Smooth muscle cell (in vitro differentiated cells): ENCODE measurements at regions not wholly inside any gene's neighbourhood (a gene's known extent, or its start where the extent isn't known, plus 50 kb on each side); places are given as distances from the start of the nearest gene placed in this dataset.

Source experiments
- DNase-seq: peaks from one replicate; lab custom pipeline; 2025; ENCODE audit not compliant: unreplicated experiment; lab: John Stamatoyannopoulos, UW
- H2AFZ ChIP-seq: fragments of 200-600 bp; sonication (generic); 2 replicates; pipeline ENCODE4 v1.6.0; 2016; ENCODE audit warnings: antibody characterized with exemption, low read depth, mild to moderate bottlenecking
- H3F3A ChIP-seq: fragments of 200-600 bp; sonication (generic); 2 replicates; pipeline ENCODE4 v1.6.0; 2017; ENCODE audit warnings: antibody characterized with exemption, low read depth
- H3K27ac ChIP-seq: fragments of 200-600 bp; sonication (generic); 2 replicates; pipeline ENCODE4 v1.5.1; 2016; ENCODE audit warnings: low read depth, mild to moderate bottlenecking
- H3K27me3 ChIP-seq: fragments of 200-600 bp; sonication (generic); 2 replicates; pipeline ENCODE4 v1.6.1; 2016; ENCODE audit warnings: low read depth, mild to moderate bottlenecking
- H3K36me3 ChIP-seq: fragments of 200-600 bp; sonication (generic); 2 replicates; pipeline ENCODE4 v1.5.1; 2016; ENCODE audit warnings: low read depth
- H3K4me1 ChIP-seq: fragments of 200-600 bp; sonication (generic); 2 replicates; pipeline ENCODE4 v1.5.1; 2016; ENCODE audit warnings: low read depth
- H3K4me2 ChIP-seq: fragments of 200-600 bp; sonication (generic); 2 replicates; pipeline ENCODE4 v1.6.0; 2016; ENCODE audit warnings: mild to moderate bottlenecking
- H3K4me3 ChIP-seq: fragments of 200-600 bp; sonication (generic); 2 replicates; pipeline ENCODE4 v1.5.1; 2016; ENCODE audit warnings: mild to moderate bottlenecking
- H3K79me2 ChIP-seq: fragments of 200-600 bp; sonication (generic); 2 replicates; pipeline ENCODE4 v1.6.0; 2016; ENCODE audit warnings: low read depth, mild to moderate bottlenecking
- H3K9ac ChIP-seq: fragments of 200-600 bp; sonication (generic); 2 replicates; pipeline ENCODE4 v1.6.0; 2016; ENCODE audit warnings: low read depth
- H3K9me3 ChIP-seq: fragments of 200-600 bp; sonication (generic); replicated peaks from 2 replicates; pipeline ENCODE4 v1.5.1; 2016; ENCODE audit warnings: low read depth
- H4K20me1 ChIP-seq: fragments of 200-600 bp; sonication (generic); 2 replicates; pipeline ENCODE4 v1.6.0; 2016; ENCODE audit warnings: low read depth
- CTCF ChIP-seq: fragments of 200-600 bp; sonication (generic); IDR thresholded peaks from 2 replicates; pipeline ENCODE4 v1.5.1; 2017; ENCODE audit warnings: borderline replicate concordance, mild to moderate bottlenecking, antibody characterized with exemption; ENCODE audit not compliant: insufficient read depth, poor library complexity, severe bottlenecking
- WGBS: methylation state at CpG from one replicate; pipeline ENCODE4 v1.1.7; 2016; ENCODE audit warnings: low lambda C conversion rate; 5-methylcytosine and 5-hydroxymethylcytosine counted together

DNA sequence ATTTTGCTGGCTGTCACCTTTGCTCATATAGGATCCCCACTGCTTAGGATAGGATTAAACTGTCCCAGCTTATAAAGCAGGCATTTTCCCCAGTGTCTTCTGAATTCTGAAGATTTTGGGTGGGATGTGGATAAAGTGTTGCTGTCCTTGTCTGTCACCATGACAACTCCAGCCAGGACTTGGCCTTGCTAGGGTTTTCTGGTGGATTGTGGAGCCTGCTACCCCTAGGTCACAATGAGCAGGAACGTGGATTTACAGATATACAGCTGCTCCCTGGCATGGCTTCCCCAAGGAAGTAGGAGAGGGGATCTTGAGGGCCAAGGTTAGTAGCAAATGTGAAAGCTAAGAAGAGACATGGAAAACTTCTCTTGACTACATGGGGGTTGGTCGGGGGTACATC is 220.7 kb downstream of the WDR11 start:
- Histone ChIP-seq H3K36me3 (no peaks in the 10 kb centered on the region), H3K4me2 (no peak overlapping the region), H4K20me1 (no peaks in the 10 kb centered on the region), H3K4me1 (no peaks in the 10 kb centered on the region), H2AFZ (no peak overlapping the region), H3K27ac (no peak overlapping the region), H3K4me3 (no peak overlapping the region), H3K27me3 (no peaks in the 10 kb centered on the region), H3K79me2 (no peaks in the 10 kb centered on the region), H3K9ac (no peak overlapping the region), H3F3A (peaks cover 8% of the 10 kb centered on the region), H3K9me3 (no peaks in the 10 kb centered on the region)
- no peak for DNase-seq
- no peak for TF ChIP-seq CTCF
- WGBS = 74% methylated on average over 2 of the region's 2 CpGs

GRCh38 chr10:121073728-121074127 is 222.6 kb downstream of the WDR11 start:
- 36% methylated on average over 5 of the region's 5 CpGs for WGBS
- Histone ChIP-seq H3K27ac (no peak overlapping the region), H2AFZ (no peak overlapping the region), H3K27me3 (no peaks in the 10 kb centered on the region), H3K36me3 (no peaks in the 10 kb centered on the region), H3K4me2 (no peak overlapping the region), H3K79me2 (no peaks in the 10 kb centered on the region), H3K4me3 (no peak overlapping the region), H4K20me1 (no peaks in the 10 kb centered on the region), H3K4me1 (no peaks in the 10 kb centered on the region), H3K9me3 (no peaks in the 10 kb centered on the region), H3F3A (peaks cover 10% of the 10 kb centered on the region), H3K9ac (no peak overlapping the region)
- TF ChIP-seq CTCF = no peak
- DNase-seq = no peak

GRCh38 chr10:121076776-121077715 is 225.9 kb downstream of the WDR11 start:
- H3K79me2 ChIP-seq = no peaks in the 10 kb centered on the region
- H3K4me2 ChIP-seq = peak overlapping the region; percentile 65
- H3K36me3 ChIP-seq = no peaks in the 10 kb centered on the region
- H3K9me3 ChIP-seq = no peaks in the 10 kb centered on the region
- H3F3A ChIP-seq = peaks cover 30% of the 10 kb centered on the region
- H3K9ac ChIP-seq = no peak overlapping the region
- peak; percentile 20 for DNase-seq
- TF ChIP-seq CTCF = no peak
- peak overlapping the region; percentile 59 for H3K27ac ChIP-seq
- no peak overlapping the region for H2AFZ ChIP-seq
- no peak overlapping the region for H3K4me3 ChIP-seq
- H4K20me1 ChIP-seq = no peaks in the 10 kb centered on the region
- H3K4me1 ChIP-seq = peaks cover 9% of the 10 kb centered on the region
- WGBS = 37% methylated on average over 12 of the region's 12 CpGs
- no peaks in the 10 kb centered on the region for H3K27me3 ChIP-seq
